T-helper 9 cell (primary cell): ENCODE measurements at regions not wholly inside any gene's neighbourhood (a gene's known extent, or its start where the extent isn't known, plus 50 kb on each side); places are given as distances from the start of the nearest gene placed in this dataset.

ENCODE experiments used
- DNase-seq: peaks from one replicate; pipeline ENCODE4 v3.0.0-alpha.2; 2020

GRCh38 chr13:89673789-89674311, 1673.6 kb upstream of the MIR17HG start:
- DNase-seq, result no peak

DNA sequence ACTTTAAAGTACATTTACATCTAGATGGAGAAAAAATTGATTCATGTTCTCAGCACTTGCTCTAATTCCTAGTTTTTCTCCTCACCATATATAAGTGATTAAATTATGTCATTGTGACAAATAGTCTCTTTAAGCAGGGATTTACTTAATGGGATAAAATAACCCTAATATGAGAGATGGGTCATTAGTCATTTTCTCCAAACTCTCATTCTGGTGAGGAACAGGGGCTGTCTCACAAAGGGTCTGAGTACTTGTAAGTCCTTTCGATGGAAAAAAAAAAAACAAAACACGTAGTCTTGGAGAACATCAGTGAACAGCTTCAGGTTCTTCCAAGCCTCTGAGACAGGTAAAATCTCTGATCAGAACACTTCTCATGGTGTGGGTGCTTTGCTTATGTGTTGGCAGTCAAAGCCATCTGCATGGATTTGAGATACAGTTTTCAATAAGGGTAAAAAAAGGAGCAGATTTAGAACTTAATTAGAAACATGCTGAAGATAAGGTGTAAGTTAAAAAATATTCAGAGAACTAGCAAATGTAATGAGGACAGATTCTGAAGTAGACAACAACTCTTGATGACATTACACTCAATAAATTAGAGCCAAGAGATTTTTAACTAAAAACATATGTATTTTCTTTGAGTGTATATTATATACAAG, 1668.9 kb upstream of the MIR17HG start:
- DNase-seq, result no peak

DNA sequence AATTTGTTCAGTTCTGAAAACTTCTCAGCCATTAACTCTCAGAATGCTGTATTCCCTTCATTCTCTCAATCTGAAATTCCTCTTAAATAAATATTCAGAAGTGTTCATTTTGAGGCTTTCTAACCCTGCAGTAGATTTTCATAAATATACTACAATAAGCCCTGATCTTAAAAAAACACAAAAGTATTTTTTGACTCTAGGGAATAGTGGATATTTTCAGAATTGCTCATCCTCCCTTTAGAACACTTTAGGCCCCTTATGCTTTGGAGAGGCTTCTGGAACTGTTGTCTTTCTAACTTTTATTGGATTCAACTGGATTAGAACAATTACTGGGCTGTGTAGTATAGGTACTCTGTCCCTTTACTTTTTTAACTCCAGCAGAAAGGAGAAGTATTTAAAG, 1662.6 kb upstream of the MIR17HG start:
- DNase-seq, result no peak

DNA sequence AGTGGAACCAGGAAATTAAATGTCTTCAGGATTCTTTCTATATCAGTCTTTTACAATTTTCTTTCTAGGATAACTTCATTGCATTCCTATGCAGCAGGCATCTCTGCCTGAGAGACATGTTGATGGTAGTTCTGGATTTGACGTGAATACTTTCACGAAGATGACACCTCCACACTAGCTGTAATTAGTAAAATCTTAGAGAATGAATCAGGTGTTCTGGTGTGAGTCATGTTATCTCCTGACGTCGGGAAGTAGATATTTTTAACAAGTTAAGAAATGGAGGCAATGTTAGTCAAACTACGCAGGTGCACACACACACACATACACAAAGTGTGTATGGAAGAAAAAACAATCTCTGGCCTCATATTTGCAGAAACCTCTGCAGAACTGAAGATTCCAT, 1661.3 kb upstream of the MIR17HG start:
- no peak for DNase-seq

DNA sequence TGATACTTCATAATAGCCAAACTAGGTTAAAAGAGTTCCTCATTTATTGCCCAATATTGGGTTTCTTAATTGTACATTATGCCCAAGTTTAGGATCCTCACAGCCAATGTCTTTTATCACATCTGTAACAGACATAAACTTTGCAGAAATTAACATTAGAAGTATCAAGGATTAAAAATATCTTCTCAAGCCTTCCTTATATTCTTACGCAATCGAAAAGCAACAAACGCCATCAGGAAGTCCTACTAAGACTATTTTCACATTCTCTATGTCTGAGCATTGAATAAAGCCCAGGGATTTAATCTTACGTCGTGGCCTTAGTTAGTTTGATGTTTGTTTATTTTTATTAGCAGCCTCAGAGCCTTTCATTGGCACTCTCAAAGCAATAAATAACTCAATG, 1660.4 kb upstream of the MIR17HG start:
- no peak for DNase-seq

- DNase-seq, result no peak
Observed at GRCh38 chr13:89688918-89689317, 1658.6 kb upstream of the MIR17HG start.

GRCh38 chr13:89694451-89694850, 1653.0 kb upstream of the MIR17HG start:
- DNase-seq, result no peak

DNA sequence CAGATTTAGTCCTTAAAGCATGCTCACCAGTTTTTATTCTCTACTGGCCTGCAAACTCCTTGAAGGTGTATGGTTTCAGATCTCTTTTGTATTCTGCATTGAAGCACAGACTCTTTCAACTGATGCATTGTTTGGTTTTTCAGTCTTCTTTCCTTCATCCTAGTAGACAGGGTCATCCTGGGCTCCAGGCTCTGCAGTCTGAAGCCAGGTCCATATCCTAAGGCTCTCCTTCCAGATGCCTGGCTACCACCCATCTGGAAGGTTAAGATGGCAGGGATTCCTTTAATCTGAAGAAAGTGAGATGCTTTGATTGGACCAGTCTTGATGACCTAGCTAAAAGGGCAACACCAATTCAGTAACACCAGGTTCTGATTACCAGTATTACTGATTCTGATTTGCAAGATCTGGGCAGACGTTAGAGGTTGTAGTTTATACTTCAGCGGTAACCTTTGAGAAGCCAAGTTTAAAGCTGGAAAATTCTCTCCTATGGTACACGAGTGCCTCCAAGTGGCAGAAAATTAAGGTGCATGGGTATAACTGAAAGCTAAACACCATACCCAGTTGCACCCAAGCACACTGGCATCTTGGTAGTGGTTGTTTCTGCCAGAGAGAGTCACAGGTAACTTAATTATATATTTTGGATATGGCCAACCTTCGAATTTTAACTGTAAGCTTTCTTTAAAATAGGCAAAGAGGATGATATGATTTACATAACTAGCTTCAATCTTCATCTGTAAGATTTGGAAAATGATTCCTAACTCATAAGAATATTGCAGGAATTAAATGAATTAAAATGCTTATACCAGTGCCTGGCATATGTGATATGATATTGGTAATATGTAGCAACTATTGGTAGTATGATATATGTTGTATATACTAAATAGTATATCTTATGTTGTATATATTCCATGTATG, 1651.9 kb upstream of the MIR17HG start:
- DNase-seq, result no peak

- no peak for DNase-seq
Observed at GRCh38 chr13:89701913-89702312, 1645.6 kb upstream of the MIR17HG start.

GRCh38 chr13:89704040-89704439, 1643.4 kb upstream of the MIR17HG start:
- no peak for DNase-seq

DNA sequence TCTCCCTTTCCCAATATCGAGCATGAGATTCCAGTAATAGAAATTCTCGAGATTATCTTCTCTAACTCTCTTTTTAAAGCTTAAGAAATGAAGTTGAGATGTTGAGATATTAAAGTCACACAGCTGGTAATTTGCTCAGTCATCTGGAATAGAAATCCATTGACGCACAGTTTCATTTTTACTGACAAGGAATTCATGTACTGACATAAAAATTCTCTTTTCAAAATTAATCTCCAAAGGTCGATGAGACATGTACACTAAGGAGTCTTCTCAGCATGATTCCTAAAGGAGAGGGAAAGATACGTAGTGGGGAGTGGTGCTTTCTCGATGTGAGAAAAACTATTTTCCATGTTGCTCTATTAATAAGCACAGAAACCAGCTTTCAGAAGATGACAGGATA, 1639.5 kb upstream of the MIR17HG start:
- no peak for DNase-seq

DNA sequence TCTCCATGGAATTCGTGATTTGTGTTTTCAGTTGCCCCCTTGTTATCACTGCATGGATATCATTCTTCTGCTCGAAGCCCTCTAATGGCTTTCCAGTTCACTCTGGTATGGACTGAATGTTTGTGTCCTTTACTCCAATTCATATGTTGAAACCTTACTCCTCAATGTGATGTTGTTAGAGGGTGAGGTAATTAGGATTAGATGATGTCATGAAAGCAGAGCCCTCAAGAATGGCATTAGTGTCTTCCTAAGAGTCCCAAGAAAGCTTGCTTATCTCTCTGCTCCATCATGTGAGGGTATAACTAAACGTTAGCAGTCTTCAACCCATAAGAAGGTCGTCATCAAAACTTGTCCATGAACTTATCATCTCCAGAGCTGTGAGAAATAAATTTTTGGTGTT, 1626.3 kb upstream of the MIR17HG start:
- DNase-seq, result no peak

GRCh38 chr13:89726690-89727435, 1620.6 kb upstream of the MIR17HG start:
- DNase-seq, result no peak

DNA sequence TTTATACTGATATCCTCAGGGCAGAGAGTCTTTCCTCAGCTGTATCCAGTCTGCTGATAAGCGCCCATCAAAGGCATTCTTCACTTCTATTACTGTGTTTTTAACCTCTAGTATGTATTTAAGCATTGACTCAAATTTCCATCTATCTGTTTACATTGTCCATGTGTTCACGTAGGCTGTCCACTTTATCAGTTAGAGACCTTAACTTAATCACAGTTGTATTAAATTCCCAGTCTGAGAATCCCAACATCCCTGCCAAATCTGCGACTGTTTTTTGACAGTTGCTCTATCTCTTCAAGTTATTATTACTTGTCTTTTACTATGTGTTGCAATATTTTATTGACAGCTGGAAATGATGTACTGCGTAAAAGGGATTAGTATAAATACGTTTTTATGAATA, 1613.7 kb upstream of the MIR17HG start:
- no peak for DNase-seq

DNA sequence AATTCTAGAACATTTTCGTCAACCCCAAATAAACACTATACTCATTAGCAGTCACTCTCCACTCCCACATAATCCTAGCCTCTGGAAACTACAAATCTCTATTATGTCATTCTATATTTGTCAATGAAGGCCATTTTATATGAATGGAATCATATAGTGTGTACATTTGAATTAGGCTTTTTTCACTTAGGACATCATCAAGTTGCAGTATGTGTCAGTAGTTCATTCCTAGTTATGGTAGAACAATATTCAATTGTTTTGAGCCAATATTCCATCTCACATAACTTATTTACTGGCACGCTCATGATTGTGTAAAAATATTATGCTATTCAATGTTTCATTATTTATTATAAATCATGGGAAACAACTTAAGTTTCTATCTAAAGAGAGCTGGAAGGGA, 1610.4 kb upstream of the MIR17HG start:
- no peak for DNase-seq

DNA sequence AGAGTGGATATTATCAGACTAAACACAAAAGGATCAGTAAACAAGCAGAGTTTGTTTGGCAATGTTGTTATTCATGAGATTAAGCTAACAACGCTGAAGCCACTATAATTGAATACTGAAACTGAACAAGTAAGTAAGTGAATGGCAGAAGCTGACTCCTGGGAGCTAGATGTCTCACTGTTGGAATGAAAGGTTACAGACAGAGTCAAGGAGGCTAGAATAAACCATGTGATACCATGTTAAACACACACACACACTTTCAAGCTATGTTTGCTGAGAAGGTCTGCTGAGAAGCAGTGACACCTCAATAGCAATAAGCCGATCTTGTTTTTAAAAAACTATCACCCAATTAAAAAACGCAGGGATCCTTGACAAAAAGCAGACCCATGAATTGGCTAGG, 1609.4 kb upstream of the MIR17HG start:
- no peak for DNase-seq

GRCh38 chr13:89740994-89741685, 1606.3 kb upstream of the MIR17HG start:
- DNase-seq, result no peak

DNA sequence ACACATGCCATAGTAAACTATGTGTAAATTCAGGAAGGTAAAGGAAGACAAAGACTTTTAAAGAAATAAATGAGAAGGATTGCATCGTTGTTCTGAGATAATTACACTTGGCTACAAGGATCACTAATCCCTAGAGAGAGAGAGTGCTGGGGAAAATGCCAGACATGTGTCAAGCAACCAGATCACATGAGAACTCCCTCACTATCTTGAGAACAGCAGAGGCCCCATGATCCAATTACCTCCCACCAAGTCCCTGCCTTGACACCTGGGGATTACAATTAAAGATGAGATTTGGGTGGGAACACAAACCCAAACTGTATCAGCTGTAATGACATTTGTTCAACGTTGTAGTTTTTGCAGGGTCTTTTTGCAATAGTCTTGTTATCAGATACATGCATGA, 1600.9 kb upstream of the MIR17HG start:
- DNase-seq, result no peak

DNA sequence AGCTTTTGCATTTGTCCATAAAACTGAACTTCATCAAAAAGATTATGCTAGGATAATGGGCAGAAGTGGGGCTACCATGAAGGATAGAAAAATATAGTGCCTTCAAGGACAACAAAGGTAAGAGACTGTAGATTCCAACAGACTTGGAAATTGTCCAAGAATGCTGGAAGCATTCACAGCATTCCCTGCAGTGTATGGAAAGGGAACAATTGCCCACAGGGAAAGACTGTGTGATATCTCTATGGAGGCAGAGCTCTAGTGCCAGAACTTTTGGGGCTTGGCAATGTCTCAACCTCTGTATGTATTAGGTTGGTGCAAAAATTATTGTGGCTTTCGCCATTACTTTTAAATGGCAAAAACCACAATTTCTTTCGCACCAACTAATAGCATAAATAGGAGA, 1598.8 kb upstream of the MIR17HG start:
- no peak for DNase-seq

- DNase-seq, result no peak
Observed at GRCh38 chr13:89749888-89750287, 1597.6 kb upstream of the MIR17HG start.

DNA sequence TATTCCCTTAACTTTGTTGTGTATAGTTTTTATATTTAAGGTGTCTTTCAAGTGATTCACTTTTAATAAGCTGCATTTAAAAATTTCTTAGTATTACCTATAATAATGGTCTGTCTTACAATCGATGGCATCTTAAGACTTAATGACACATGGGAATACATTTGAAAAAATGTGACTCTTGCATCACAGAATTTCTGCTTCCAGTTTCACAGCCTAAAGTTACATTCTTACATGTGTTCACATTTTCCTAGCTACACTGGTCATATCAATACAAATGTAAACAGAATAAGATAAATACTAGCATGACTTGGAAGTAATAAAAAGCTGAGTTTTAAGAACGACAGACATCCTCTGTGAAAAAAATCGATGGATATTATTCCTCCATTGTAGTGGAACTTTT, 1597.1 kb upstream of the MIR17HG start:
- no peak for DNase-seq

DNA sequence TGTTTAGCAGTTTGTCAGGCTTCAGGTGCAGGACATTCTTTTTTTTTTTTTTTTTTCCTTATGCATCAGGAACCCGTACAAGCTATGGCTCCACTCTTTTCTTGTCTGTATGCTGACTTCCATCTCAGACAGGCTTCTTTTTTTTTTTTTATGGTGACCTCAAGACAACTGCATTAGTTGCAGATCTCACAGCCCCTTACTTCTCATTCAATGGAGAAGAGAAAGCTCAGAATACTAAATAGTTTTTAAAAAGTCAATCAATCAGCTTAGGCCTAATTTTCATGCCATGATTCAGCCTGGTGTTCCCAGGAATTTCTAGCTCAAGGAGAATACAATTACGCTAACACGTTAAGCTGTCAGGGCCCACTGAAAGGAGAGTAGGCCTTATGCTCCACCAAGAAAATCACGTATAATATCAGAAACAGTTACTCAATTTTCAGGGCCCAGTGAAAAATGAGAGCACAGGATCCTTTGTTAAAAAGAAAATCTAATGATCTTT, 1596.0 kb upstream of the MIR17HG start:
- no peak for DNase-seq

DNA sequence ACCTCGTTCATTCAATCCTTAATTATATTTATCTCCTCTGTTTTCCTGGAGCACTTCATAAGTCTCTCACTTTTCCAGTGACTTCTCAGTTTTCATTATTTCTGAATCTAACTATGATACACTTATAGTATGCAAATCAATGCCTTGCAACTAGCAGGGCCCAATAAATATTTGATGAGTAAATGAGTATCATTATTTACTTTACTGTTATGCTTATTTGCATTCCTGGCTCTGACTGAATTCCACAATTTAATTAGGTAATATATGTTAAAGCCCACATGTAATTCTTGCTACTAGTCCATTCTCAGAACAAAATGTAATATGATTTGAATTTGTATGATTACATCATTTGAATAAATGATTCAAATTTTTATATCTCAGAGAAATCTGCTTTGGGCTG, 1595.1 kb upstream of the MIR17HG start:
- no peak for DNase-seq
